GM23338 (cell line): ENCODE measurements at regions not wholly inside any gene's neighbourhood (a gene's known extent, or its start where the extent isn't known, plus 50 kb on each side); places are given as distances from the start of the nearest gene placed in this dataset.

ENCODE experiments used
- ATAC-seq: fragments of 200-7000 bp; cut with Tn5 transposase; 3 replicates; pipeline ENCODE4 v1.9.1; 2020
- DNase-seq: peaks from one replicate; pipeline ENCODE4 v3.0.0-alpha.2; 2015; ENCODE audit warnings: low spot score
- H2AFZ ChIP-seq: fragments of 200-600 bp; sonication (generic); 2 replicates; pipeline ENCODE4 v1.8.0; 2016; ENCODE audit warnings: antibody characterized with exemption, mild to moderate bottlenecking, moderate library complexity
- H3F3A ChIP-seq: fragments of 200-600 bp; sonication (generic); replicated peaks from 2 replicates; pipeline ENCODE4 v1.8.0; 2017; ENCODE audit warnings: antibody characterized with exemption, mixed run types, low read depth
- H3K27ac ChIP-seq: fragments of 200-600 bp; sonication (generic); 2 replicates; pipeline ENCODE4 v1.6.1; 2016; ENCODE audit warnings: low read depth
- H3K27me3 ChIP-seq: fragments of 200-600 bp; sonication (generic); 2 replicates; pipeline ENCODE4 v1.8.0; 2016; ENCODE audit warnings: mild to moderate bottlenecking, mixed run types, moderate library complexity; ENCODE audit not compliant: insufficient read depth
- H3K36me3 ChIP-seq: fragments of 200-600 bp; sonication (generic); 2 replicates; pipeline ENCODE4 v1.8.0; 2016; ENCODE audit warnings: mild to moderate bottlenecking; ENCODE audit not compliant: insufficient read depth
- H3K4me1 ChIP-seq: fragments of 200-600 bp; sonication (generic); 2 replicates; pipeline ENCODE4 v1.8.0; 2016; ENCODE audit warnings: mild to moderate bottlenecking, moderate library complexity; ENCODE audit not compliant: insufficient read depth
- H3K4me2 ChIP-seq: fragments of 200-600 bp; sonication (generic); 2 replicates; pipeline ENCODE4 v1.7.1; 2017; ENCODE audit warnings: mixed run types
- H3K4me3 ChIP-seq: fragments of 200-600 bp; sonication (generic); 2 replicates; pipeline ENCODE4 v1.6.1; 2016; ENCODE audit warnings: mixed run types
- H3K79me2 ChIP-seq: fragments of 200-600 bp; sonication (generic); replicated peaks from 2 replicates; pipeline ENCODE4 v1.8.0; 2017; ENCODE audit warnings: mild to moderate bottlenecking; ENCODE audit not compliant: insufficient read depth
- H3K9me2 ChIP-seq: fragments of 200-600 bp; sonication (generic); 2 replicates; pipeline ENCODE4 v1.8.0; 2017; ENCODE audit not compliant: insufficient read depth
- H4K20me1 ChIP-seq: fragments of 200-600 bp; sonication (generic); replicated peaks from 2 replicates; pipeline ENCODE4 v1.8.0; 2017; ENCODE audit warnings: mild to moderate bottlenecking; ENCODE audit not compliant: insufficient read depth
- H3K27ac Mint-ChIP-seq: 2 replicates; pipeline ENCODE4 v1.8.0; 2020; ENCODE audit warnings: inconsistent platforms, mild to moderate bottlenecking, moderate library complexity, mixed read lengths
- H3K27me3 Mint-ChIP-seq: 3 replicates; pipeline ENCODE4 v1.8.0; 2022; ENCODE audit warnings: low read depth, mild to moderate bottlenecking, moderate library complexity, mixed read lengths, inconsistent platforms; ENCODE audit not compliant: insufficient read depth, poor library complexity
- H3K36me3 Mint-ChIP-seq: 3 replicates; pipeline ENCODE4 v1.8.0; 2021; ENCODE audit warnings: low read depth, mild to moderate bottlenecking, inconsistent platforms, moderate library complexity, mixed read lengths
- H3K4me1 Mint-ChIP-seq: 3 replicates; pipeline ENCODE4 v1.8.0; 2020; ENCODE audit warnings: mild to moderate bottlenecking, inconsistent platforms, mixed read lengths
- H3K4me3 Mint-ChIP-seq: 3 replicates; pipeline ENCODE4 v1.8.0; 2021; ENCODE audit warnings: moderate library complexity, mild to moderate bottlenecking, inconsistent platforms, mixed read lengths
- H3K9me3 Mint-ChIP-seq: 3 replicates; pipeline ENCODE4 v1.8.0; 2020; ENCODE audit warnings: moderate library complexity, mild to moderate bottlenecking, inconsistent platforms, mixed read lengths
- CREB1 ChIP-seq: fragments of 250-450 bp; sonication (Bioruptor Pico); IDR thresholded peaks from 2 replicates; pipeline ENCODE4 v1.5.0; 2020; ENCODE audit warnings: low read depth, mild to moderate bottlenecking, moderate library complexity
- EZH2phosphoT487 ChIP-seq: fragments of 200-600 bp; sonication (generic); IDR thresholded peaks from one replicate; pipeline ENCODE4 v1.8.1; 2018; ENCODE audit warnings: antibody characterized with exemption; ENCODE audit not compliant: unreplicated experiment
- JUNB ChIP-seq: IDR thresholded peaks from one replicate; pipeline ENCODE4 v1.6.1; 2016; ENCODE audit warnings: antibody characterized with exemption; ENCODE audit not compliant: unreplicated experiment
- NANOG ChIP-seq: IDR thresholded peaks from 2 replicates; pipeline ENCODE4 v1.6.1; 2016; ENCODE audit warnings: antibody characterized with exemption, borderline replicate concordance
- POLR2AphosphoS5 ChIP-seq: IDR thresholded peaks from 2 replicates; pipeline ENCODE4 v1.6.1; 2016; ENCODE audit warnings: antibody characterized with exemption, low read depth
- STAT1 ChIP-seq: IDR thresholded peaks from one replicate; pipeline ENCODE4 v1.6.1; 2016; ENCODE audit warnings: antibody characterized with exemption; ENCODE audit not compliant: unreplicated experiment
- ZNF331 ChIP-seq: fragments of 250-450 bp; sonication (Bioruptor Pico); IDR thresholded peaks from 2 replicates; pipeline ENCODE4 v1.5.0; 2020; ENCODE audit warnings: low read depth, mild to moderate bottlenecking, moderate library complexity
- TF ChIP-seq, protein P1 (sequence below), 2 experiments: fragments of 200-600 bp in 1 of 2; sonication (generic) in 1 of 2; conservative IDR thresholded peaks; 2 replicates each; pipeline versions ENCODE4 v1.5.1 to v1.6.1; 2016 to 2017; ENCODE audit warnings: antibody characterized with exemption in 2 of 2, low read depth in 2 of 2, mild to moderate bottlenecking in 2 of 2, moderate library complexity in 1 of 2
- TF ChIP-seq, protein P2 (sequence below): IDR thresholded peaks from one replicate; pipeline ENCODE4 v1.6.1; 2018; ENCODE audit warnings: antibody characterized with exemption; ENCODE audit not compliant: unreplicated experiment
- TF ChIP-seq, protein P3 (sequence below): fragments of 250-450 bp; sonication (Bioruptor Pico); IDR thresholded peaks from 2 replicates; pipeline ENCODE4 v1.5.0; 2020; ENCODE audit warnings: mild to moderate bottlenecking, moderate library complexity

GRCh38 chr12:69042557-69042956 is 109.6 kb upstream of the CPM start (continued):
- no peak for TF ChIP-seq POLR2AphosphoS5
- TF ChIP-seq, protein P1, sequence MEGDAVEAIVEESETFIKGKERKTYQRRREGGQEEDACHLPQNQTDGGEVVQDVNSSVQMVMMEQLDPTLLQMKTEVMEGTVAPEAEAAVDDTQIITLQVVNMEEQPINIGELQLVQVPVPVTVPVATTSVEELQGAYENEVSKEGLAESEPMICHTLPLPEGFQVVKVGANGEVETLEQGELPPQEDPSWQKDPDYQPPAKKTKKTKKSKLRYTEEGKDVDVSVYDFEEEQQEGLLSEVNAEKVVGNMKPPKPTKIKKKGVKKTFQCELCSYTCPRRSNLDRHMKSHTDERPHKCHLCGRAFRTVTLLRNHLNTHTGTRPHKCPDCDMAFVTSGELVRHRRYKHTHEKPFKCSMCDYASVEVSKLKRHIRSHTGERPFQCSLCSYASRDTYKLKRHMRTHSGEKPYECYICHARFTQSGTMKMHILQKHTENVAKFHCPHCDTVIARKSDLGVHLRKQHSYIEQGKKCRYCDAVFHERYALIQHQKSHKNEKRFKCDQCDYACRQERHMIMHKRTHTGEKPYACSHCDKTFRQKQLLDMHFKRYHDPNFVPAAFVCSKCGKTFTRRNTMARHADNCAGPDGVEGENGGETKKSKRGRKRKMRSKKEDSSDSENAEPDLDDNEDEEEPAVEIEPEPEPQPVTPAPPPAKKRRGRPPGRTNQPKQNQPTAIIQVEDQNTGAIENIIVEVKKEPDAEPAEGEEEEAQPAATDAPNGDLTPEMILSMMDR (conservative IDR thresholded peaks at IDR 0.05; ENCODE audit: low read depth in 2 of 2): no peak
- TF ChIP-seq, protein P2, sequence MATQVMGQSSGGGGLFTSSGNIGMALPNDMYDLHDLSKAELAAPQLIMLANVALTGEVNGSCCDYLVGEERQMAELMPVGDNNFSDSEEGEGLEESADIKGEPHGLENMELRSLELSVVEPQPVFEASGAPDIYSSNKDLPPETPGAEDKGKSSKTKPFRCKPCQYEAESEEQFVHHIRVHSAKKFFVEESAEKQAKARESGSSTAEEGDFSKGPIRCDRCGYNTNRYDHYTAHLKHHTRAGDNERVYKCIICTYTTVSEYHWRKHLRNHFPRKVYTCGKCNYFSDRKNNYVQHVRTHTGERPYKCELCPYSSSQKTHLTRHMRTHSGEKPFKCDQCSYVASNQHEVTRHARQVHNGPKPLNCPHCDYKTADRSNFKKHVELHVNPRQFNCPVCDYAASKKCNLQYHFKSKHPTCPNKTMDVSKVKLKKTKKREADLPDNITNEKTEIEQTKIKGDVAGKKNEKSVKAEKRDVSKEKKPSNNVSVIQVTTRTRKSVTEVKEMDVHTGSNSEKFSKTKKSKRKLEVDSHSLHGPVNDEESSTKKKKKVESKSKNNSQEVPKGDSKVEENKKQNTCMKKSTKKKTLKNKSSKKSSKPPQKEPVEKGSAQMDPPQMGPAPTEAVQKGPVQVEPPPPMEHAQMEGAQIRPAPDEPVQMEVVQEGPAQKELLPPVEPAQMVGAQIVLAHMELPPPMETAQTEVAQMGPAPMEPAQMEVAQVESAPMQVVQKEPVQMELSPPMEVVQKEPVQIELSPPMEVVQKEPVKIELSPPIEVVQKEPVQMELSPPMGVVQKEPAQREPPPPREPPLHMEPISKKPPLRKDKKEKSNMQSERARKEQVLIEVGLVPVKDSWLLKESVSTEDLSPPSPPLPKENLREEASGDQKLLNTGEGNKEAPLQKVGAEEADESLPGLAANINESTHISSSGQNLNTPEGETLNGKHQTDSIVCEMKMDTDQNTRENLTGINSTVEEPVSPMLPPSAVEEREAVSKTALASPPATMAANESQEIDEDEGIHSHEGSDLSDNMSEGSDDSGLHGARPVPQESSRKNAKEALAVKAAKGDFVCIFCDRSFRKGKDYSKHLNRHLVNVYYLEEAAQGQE: no peak

DNA sequence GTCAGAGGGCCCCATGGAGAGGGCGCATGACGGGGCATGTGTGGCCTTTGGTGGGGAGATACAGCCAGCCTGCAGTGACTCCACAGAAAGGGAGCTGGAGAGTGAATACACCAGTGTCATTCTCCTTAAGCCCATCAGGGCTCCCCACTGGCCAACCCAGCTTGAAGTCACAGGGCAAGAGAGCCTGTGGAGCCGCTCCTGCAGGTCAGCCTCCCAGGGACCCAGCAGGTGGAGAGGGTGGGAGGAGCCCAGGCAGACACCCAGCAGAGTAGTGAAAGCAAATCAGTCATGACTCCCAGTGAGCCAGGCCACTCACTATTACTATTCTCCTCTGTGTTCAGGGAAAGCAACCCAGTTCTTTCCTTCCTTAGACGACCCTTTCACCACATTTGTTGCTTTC is 110.0 kb upstream of the CPM start:
- H3K36me3 ChIP-seq: no peaks in the 10 kb centered on the region
- ATAC-seq: peak; percentile 86
- H3K27me3 ChIP-seq: no peaks in the 10 kb centered on the region
- DNase-seq: no peak
- Mint-ChIP-seq H3K27me3 (peaks cover 2% of the 10 kb centered on the region), H3K9me3 (no peaks in the 10 kb centered on the region), H3K27ac (no peak overlapping the region), H3K4me1 (peaks cover 12% of the 10 kb centered on the region), H3K36me3 (no peaks in the 10 kb centered on the region), H3K4me3 (no peak overlapping the region)
- H3K4me2 ChIP-seq: no peak overlapping the region
- H3K79me2 ChIP-seq: no peaks in the 10 kb centered on the region
- no peaks in the 10 kb centered on the region for H3F3A ChIP-seq
- no peak overlapping the region for H3K4me3 ChIP-seq
- no peak overlapping the region for H3K27ac ChIP-seq
- no peaks in the 10 kb centered on the region for H3K4me1 ChIP-seq
- H4K20me1 ChIP-seq: no peaks in the 10 kb centered on the region
- H3K9me2 ChIP-seq: no peaks in the 10 kb centered on the region
- peak overlapping the region; percentile 74; the same call in 1 of the 2 replicates for H2AFZ ChIP-seq
- TF ChIP-seq CREB1 (CRISPR knock-in tag) (no peak), POLR2AphosphoS5 (no peak), NANOG (no peak), STAT1 (no peak), JUNB (no peak), EZH2phosphoT487 (no peak), ZNF331 (CRISPR knock-in tag) (no peak)
- TF ChIP-seq, protein P3, sequence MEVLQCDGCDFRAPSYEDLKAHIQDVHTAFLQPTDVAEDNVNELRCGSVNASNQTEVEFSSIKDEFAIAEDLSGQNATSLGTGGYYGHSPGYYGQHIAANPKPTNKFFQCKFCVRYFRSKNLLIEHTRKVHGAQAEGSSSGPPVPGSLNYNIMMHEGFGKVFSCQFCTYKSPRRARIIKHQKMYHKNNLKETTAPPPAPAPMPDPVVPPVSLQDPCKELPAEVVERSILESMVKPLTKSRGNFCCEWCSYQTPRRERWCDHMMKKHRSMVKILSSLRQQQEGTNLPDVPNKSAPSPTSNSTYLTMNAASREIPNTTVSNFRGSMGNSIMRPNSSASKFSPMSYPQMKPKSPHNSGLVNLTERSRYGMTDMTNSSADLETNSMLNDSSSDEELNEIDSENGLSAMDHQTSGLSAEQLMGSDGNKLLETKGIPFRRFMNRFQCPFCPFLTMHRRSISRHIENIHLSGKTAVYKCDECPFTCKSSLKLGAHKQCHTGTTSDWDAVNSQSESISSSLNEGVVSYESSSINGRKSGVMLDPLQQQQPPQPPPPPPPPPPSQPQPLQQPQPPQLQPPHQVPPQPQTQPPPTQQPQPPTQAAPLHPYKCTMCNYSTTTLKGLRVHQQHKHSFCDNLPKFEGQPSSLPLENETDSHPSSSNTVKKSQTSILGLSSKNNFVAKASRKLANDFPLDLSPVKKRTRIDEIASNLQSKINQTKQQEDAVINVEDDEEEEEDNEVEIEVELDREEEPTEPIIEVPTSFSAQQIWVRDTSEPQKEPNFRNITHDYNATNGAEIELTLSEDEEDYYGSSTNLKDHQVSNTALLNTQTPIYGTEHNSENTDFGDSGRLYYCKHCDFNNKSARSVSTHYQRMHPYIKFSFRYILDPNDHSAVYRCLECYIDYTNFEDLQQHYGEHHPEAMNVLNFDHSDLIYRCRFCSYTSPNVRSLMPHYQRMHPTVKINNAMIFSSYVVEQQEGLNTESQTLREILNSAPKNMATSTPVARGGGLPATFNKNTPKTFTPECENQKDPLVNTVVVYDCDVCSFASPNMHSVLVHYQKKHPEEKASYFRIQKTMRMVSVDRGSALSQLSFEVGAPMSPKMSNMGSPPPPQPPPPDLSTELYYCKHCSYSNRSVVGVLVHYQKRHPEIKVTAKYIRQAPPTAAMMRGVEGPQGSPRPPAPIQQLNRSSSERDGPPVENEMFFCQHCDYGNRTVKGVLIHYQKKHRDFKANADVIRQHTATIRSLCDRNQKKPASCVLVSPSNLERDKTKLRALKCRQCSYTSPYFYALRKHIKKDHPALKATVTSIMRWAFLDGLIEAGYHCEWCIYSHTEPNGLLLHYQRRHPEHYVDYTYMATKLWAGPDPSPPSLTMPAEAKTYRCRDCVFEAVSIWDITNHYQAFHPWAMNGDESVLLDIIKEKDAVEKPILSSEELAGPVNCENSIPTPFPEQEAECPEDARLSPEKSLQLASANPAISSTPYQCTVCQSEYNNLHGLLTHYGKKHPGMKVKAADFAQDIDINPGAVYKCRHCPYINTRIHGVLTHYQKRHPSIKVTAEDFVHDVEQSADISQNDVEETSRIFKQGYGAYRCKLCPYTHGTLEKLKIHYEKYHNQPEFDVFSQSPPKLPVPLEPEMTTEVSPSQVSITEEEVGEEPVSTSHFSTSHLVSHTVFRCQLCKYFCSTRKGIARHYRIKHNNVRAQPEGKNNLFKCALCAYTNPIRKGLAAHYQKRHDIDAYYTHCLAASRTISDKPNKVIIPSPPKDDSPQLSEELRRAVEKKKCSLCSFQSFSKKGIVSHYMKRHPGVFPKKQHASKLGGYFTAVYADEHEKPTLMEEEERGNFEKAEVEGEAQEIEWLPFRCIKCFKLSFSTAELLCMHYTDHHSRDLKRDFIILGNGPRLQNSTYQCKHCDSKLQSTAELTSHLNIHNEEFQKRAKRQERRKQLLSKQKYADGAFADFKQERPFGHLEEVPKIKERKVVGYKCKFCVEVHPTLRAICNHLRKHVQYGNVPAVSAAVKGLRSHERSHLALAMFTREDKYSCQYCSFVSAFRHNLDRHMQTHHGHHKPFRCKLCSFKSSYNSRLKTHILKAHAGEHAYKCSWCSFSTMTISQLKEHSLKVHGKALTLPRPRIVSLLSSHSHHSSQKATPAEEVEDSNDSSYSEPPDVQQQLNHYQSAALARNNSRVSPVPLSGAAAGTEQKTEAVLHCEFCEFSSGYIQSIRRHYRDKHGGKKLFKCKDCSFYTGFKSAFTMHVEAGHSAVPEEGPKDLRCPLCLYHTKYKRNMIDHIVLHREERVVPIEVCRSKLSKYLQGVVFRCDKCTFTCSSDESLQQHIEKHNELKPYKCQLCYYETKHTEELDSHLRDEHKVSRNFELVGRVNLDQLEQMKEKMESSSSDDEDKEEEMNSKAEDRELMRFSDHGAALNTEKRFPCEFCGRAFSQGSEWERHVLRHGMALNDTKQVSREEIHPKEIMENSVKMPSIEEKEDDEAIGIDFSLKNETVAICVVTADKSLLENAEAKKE (CRISPR knock-in tag): no peak
- TF ChIP-seq, protein P1 (conservative IDR thresholded peaks at IDR 0.05; ENCODE audit: low read depth in 2 of 2): no peak
